ENCODE measurements at regions not wholly inside any gene's neighbourhood (a gene's known extent, or its start where the extent isn't known, plus 50 kb on each side); places are given as distances from the start of the nearest gene placed in this dataset.
A peak's percentile ranks its signal among the peaks of the same experiment; 100 is the strongest.

GRCh38 chr4:159512348-159512747 is 409.5 kb downstream of the RAPGEF2 start:
- no peak for TF ChIP-seq CTCF (IDR thresholded peaks at IDR 0.05; ENCODE audit: low read depth, low read length, missing control alignments)
- in situ Hi-C loops (cut with HindIII; ENCODE audit: low sequenced_read_pairs) = no loop called here
- no peak overlapping the region for H3K4me3 ChIP-seq (ENCODE audit: low read depth, low read length)
- DNase-seq (ENCODE audit: low read depth) = no peak

- no peak for DNase-seq (ENCODE audit: low read depth)
- TF ChIP-seq CTCF (IDR thresholded peaks at IDR 0.05; ENCODE audit: low read depth, low read length, missing control alignments) = no peak
- in situ Hi-C loops (cut with HindIII; ENCODE audit: low sequenced_read_pairs) = no loop called here
- H3K4me3 ChIP-seq (ENCODE audit: low read depth, low read length) = no peak overlapping the region
Observed at GRCh38 chr4:159515314-159516025, 412.6 kb downstream of the RAPGEF2 start.

GRCh38 chr4:159516556-159517140 is 413.8 kb downstream of the RAPGEF2 start:
- in situ Hi-C loops (cut with HindIII; ENCODE audit: low sequenced_read_pairs) = no loop called here
- H3K4me3 ChIP-seq (ENCODE audit: low read depth, low read length) = no peak overlapping the region
- peak; percentile 60 for DNase-seq (ENCODE audit: low read depth)
- no peak for TF ChIP-seq CTCF (IDR thresholded peaks at IDR 0.05; ENCODE audit: low read depth, low read length, missing control alignments)

DNA sequence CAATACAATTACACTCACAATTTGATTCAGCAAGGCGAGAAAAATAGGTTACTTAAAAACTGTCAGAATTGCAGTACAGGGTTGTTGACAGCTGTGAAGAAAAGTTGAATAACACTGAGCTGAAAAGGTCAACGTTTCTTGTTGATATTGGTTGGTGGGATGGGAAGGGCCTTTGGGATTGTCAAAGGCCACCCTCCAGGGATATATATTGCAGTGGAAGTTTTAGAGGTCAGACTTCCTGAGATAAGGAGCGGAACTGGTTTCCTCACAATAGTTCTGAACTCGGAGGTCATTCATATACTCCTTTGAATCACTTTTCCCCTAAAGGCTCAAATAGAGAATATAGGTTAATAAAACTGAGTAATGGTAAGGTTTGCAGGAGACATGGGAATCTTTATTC is 417.2 kb downstream of the RAPGEF2 start:
- H3K4me3 ChIP-seq (ENCODE audit: low read depth, low read length) = no peak overlapping the region
- TF ChIP-seq CTCF (IDR thresholded peaks at IDR 0.05; ENCODE audit: low read depth, low read length, missing control alignments) = no peak
- DNase-seq (ENCODE audit: low read depth) = no peak
- in situ Hi-C loops (cut with HindIII; ENCODE audit: low sequenced_read_pairs) = no loop called here

DNA sequence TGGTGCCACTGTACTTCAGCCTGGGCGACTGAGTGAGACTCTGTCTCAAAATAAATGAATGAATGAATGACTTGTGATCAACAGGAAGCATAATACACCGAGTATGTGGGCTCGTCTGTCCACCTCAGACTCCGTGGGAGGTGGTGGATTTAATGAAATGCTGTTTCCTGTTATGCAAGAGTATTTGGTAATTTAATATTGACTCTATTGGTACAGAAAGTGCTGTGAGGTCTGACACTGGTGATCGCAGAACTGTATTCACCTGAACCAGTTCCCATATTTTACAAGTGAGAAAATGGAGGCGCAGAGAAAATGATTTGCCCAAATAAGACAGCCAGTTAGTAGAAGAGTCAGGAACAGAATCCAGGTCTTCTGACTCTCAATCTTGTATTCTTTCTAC is 423.3 kb downstream of the RAPGEF2 start:
- DNase-seq (ENCODE audit: low read depth) = no peak
- no peak overlapping the region for H3K4me3 ChIP-seq (ENCODE audit: low read depth, low read length)
- TF ChIP-seq CTCF (IDR thresholded peaks at IDR 0.05; ENCODE audit: low read depth, low read length, missing control alignments) = no peak
- in situ Hi-C loops (cut with HindIII; ENCODE audit: low sequenced_read_pairs) = no loop called here

DNA sequence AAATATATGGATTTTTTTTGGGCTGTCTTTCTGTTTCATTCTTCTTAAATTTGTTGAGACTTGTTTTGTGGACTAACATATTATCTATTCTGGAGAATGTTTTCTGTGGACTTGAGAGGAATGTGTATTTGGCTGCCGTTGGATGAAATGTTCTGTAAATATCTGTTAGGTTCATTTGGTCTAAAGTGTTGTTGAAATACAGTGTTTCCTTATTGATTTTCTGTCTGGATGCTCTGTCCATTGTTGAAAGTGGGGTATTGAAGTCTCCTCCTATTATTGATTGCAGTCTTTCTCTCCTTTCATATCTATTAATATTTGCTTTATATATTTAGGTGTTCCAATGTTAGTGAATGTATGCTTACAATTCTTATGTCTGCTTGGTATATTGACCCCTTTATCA is 431.8 kb downstream of the RAPGEF2 start:
- TF ChIP-seq CTCF (IDR thresholded peaks at IDR 0.05; ENCODE audit: low read depth, low read length, missing control alignments) = no peak
- DNase-seq (ENCODE audit: low read depth) = no peak
- H3K4me3 ChIP-seq (ENCODE audit: low read depth, low read length) = no peak overlapping the region
- in situ Hi-C loops (cut with HindIII; ENCODE audit: low sequenced_read_pairs) = no loop called here

All from astrocyte of the cerebellum (primary cell).